Osteoblast (primary cell): ENCODE measurements at regions not wholly inside any gene's neighbourhood (a gene's known extent, or its start where the extent isn't known, plus 50 kb on each side); places are given as distances from the start of the nearest gene placed in this dataset.

Source experiments
- DNase-seq: peaks from one replicate; pipeline ENCODE4 v3.0.0; 2011; ENCODE audit warnings: low spot score, mixed read lengths; ENCODE audit not compliant: insufficient read length; ENCODE audit errors: missing footprints
- H2AFZ ChIP-seq: 2 replicates; pipeline ENCODE4 v1.6.0; 2011; ENCODE audit warnings: mild to moderate bottlenecking, low read length
- H3K27ac ChIP-seq: 2 replicates; pipeline ENCODE4 v1.5.1; 2011; ENCODE audit warnings: mild to moderate bottlenecking, low read depth, low read length, moderate library complexity
- H3K27me3 ChIP-seq: 2 replicates; pipeline ENCODE4 v1.6.0; 2012; ENCODE audit warnings: mild to moderate bottlenecking, control low read depth, inconsistent platforms, low read length, moderate library complexity; ENCODE audit not compliant: insufficient read depth
- H3K36me3 ChIP-seq: 2 replicates; pipeline ENCODE4 v1.5.1; 2011; ENCODE audit warnings: mild to moderate bottlenecking, low read length, control low read depth, moderate library complexity; ENCODE audit not compliant: insufficient read depth
- H3K4me1 ChIP-seq: 2 replicates; pipeline ENCODE4 v1.5.1; 2011; ENCODE audit warnings: mild to moderate bottlenecking, low read length, control low read depth, moderate library complexity; ENCODE audit not compliant: insufficient read depth
- H3K4me2 ChIP-seq: 2 replicates; pipeline ENCODE4 v1.6.0; 2011; ENCODE audit warnings: mild to moderate bottlenecking, low read length; ENCODE audit not compliant: insufficient read depth
- H3K4me3 ChIP-seq: fragments of 200-600 bp; sonication (generic); 3 replicates; pipeline ENCODE4 v1.5.1; 2012; ENCODE audit warnings: mild to moderate bottlenecking, low read length, inconsistent platforms; ENCODE audit not compliant: insufficient read depth
- H3K79me2 ChIP-seq: 2 replicates; pipeline ENCODE4 v1.6.0; 2012; ENCODE audit warnings: mild to moderate bottlenecking, low read length, control low read depth, inconsistent platforms; ENCODE audit not compliant: insufficient read depth
- H3K9me3 ChIP-seq: 2 replicates; pipeline ENCODE4 v1.5.1; 2011; ENCODE audit warnings: low read depth, low read length, control low read depth
- H4K20me1 ChIP-seq: 2 replicates; pipeline ENCODE4 v1.6.0; 2012; ENCODE audit warnings: mild to moderate bottlenecking, low read length, control low read depth; ENCODE audit not compliant: insufficient read depth
- TF ChIP-seq, protein P1 (sequence below): IDR thresholded peaks from 2 replicates; pipeline ENCODE4 v1.5.1; 2011; ENCODE audit warnings: mild to moderate bottlenecking, low read depth, low read length, moderate library complexity; ENCODE audit errors: extremely low read depth

DNA sequence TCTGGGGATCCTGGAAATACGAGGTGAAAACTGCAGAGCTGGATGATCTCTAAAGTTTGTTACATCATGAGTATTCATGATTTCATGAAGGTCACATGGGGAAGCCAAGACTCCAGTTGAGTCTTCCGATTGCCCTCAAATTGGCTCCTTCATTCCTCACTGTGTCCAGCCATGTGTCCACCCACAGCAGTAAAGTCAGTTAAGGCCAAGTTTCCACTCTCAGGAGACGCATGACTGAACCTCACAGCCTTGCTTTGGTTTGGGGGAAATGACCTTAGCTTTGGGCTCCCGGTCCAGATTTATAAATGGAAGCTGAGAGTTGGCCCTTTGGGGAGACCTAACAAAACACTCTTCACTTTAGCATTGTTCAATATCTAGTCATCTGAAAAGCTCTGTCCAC is 289.7 kb upstream of the MCTP2 start:
- no peaks in the 10 kb centered on the region for H3K36me3 ChIP-seq
- no peak overlapping the region for H3K27ac ChIP-seq
- no peaks in the 10 kb centered on the region for H3K27me3 ChIP-seq
- H3K4me1 ChIP-seq = no peaks in the 10 kb centered on the region
- TF ChIP-seq, protein P1, sequence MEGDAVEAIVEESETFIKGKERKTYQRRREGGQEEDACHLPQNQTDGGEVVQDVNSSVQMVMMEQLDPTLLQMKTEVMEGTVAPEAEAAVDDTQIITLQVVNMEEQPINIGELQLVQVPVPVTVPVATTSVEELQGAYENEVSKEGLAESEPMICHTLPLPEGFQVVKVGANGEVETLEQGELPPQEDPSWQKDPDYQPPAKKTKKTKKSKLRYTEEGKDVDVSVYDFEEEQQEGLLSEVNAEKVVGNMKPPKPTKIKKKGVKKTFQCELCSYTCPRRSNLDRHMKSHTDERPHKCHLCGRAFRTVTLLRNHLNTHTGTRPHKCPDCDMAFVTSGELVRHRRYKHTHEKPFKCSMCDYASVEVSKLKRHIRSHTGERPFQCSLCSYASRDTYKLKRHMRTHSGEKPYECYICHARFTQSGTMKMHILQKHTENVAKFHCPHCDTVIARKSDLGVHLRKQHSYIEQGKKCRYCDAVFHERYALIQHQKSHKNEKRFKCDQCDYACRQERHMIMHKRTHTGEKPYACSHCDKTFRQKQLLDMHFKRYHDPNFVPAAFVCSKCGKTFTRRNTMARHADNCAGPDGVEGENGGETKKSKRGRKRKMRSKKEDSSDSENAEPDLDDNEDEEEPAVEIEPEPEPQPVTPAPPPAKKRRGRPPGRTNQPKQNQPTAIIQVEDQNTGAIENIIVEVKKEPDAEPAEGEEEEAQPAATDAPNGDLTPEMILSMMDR = no peak
- H4K20me1 ChIP-seq = no peaks in the 10 kb centered on the region
- H3K9me3 ChIP-seq = no peaks in the 10 kb centered on the region
- no peak overlapping the region for H3K4me2 ChIP-seq
- H3K79me2 ChIP-seq = no peaks in the 10 kb centered on the region
- DNase-seq = no peak
- no peak overlapping the region for H2AFZ ChIP-seq
- no peak overlapping the region for H3K4me3 ChIP-seq

DNA sequence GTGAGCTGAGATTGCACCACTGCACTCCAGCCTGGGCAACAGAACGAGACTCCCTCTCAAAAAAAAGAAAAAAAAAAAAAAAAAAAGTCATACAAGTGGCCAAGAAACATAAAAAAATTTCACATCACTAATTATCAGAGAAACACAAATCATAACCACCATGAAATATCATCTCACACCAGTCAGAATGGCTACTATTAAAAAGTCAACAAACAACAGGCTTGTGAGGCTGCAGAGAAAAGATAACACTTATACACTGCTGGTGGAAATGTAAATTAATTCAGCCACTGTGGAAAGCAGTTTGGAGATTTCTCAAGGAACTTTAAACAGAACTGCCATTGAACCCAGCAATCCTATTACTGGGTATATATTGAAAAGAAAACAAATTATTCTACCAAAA is 291.1 kb upstream of the MCTP2 start:
- H3K27me3 ChIP-seq = no peaks in the 10 kb centered on the region
- no peak overlapping the region for H2AFZ ChIP-seq
- H3K4me1 ChIP-seq = no peaks in the 10 kb centered on the region
- no peak overlapping the region for H3K4me3 ChIP-seq
- H3K79me2 ChIP-seq = no peaks in the 10 kb centered on the region
- H3K36me3 ChIP-seq = no peaks in the 10 kb centered on the region
- H4K20me1 ChIP-seq = no peaks in the 10 kb centered on the region
- no peak overlapping the region for H3K27ac ChIP-seq
- no peaks in the 10 kb centered on the region for H3K9me3 ChIP-seq
- TF ChIP-seq, protein P1 = no peak
- DNase-seq = no peak
- no peak overlapping the region for H3K4me2 ChIP-seq

DNA sequence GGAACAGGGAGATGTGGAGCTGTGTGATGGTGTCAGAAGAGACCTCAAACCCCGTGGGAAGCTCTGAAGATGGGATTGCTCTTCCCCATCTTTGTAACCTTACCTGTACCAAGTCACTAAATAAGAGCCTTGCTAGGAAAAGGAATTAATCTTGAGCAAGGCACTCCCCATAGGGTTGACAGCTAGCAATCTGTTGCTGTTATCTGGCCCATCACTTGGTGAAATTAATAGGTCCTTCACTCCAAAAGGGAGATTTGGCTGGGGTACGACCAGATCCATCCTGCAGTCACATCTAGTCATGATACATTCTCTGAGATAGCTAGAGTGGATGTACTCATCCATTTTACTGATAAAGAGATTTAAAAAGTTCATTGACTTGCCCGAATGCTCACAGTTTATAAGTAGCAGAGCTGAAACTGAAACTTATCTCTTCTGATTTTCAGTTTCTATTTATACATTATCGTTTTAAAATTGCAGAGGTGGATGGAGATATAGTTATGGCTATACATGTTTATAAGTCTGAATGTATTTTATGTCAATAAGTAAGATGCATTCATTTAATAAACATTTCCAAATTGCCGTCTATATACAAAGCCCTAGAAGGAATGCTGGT is 299.1 kb upstream of the MCTP2 start:
- Histone ChIP-seq H2AFZ (no peak overlapping the region), H3K27me3 (no peaks in the 10 kb centered on the region), H3K4me1 (no peaks in the 10 kb centered on the region), H3K4me2 (no peak overlapping the region), H3K36me3 (no peaks in the 10 kb centered on the region), H3K79me2 (no peaks in the 10 kb centered on the region), H3K4me3 (no peak overlapping the region), H3K27ac (no peak overlapping the region), H3K9me3 (no peaks in the 10 kb centered on the region), H4K20me1 (no peaks in the 10 kb centered on the region)
- TF ChIP-seq, protein P1 = no peak
- DNase-seq = no peak

GRCh38 chr15:93929375-93930094 is 301.8 kb upstream of the MCTP2 start:
- H2AFZ ChIP-seq = no peak overlapping the region
- H3K79me2 ChIP-seq = no peaks in the 10 kb centered on the region
- no peaks in the 10 kb centered on the region for H3K36me3 ChIP-seq
- H3K27me3 ChIP-seq = no peaks in the 10 kb centered on the region
- peak; percentile 62 for DNase-seq
- H3K9me3 ChIP-seq = no peaks in the 10 kb centered on the region
- H3K4me2 ChIP-seq = no peak overlapping the region
- H3K27ac ChIP-seq = no peak overlapping the region
- H3K4me1 ChIP-seq = no peaks in the 10 kb centered on the region
- H4K20me1 ChIP-seq = no peaks in the 10 kb centered on the region
- H3K4me3 ChIP-seq = no peak overlapping the region
- TF ChIP-seq, protein P1 = no peak
